ENCODE measurements at regions not wholly inside any gene's neighbourhood (a gene's known extent, or its start where the extent isn't known, plus 50 kb on each side); places are given as distances from the start of the nearest gene placed in this dataset.

DNA sequence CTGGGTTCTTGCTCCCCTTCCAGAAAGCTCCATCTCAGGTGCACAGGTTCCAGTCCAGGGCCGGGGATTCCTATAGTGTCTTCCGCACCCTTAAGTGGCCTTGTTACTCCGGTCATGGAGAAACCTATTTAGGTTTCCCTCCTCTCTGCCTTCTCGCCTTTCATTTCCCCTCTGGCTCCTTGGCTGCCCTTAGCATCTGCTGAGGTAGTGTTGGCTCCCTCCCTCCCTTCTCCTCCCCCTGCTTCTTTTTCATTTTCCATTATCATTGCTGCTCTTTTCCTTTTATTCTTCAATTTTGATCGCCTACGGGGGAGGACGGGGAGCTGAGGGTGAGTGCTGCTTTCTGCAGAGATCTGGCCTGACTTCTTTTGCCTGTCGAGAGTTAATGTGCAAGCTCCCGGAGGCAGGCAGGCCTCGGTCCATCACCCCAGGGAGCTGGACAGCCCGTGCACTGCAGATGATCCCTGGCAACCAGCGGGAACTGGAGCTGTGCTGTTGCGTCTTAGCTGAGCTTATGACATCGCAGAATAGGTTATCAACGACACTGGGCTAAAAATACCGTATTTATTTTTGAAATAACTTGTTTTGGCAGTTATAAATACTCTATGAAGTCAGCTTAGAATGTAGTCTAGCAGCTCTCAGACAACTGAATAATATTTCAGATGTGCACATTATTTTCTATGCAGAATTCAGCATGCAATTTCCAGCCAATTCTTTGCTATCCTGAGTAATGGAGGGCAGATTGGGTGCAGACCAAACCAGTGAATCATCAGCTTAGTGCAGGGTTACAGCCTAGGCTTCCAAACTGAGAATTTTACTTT is 141.9 kb downstream of the SLC4A3 start:
- no peak for DNase-seq (ENCODE audit: low read depth in 3 of 3)

DNA sequence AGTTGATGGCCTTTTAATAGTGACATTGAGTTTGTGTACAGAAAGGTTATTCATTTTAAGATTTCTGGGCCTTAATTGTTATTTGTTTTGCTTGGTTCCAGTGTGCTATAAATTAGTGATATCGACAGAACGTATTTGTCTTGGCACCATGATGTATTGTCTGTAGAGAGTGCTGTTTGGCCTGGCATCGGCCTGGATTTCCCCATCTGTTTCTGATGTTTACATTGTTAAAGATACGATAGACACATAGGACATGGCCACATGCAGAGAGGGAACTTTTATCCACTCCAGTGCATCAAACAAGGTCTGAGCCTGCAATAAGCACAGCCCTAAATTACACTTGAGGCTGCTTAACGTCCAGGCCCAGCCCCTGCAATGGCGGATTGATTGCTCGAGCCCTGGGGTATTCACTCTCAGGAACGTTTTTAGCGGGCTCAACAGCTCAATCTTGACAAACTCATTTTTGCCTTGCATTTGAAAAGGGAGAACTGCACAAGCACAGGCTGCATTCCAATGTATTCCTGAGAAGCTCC is 144.7 kb downstream of the SLC4A3 start:
- DNase-seq (ENCODE audit: low read depth in 3 of 3): no peak

DNA sequence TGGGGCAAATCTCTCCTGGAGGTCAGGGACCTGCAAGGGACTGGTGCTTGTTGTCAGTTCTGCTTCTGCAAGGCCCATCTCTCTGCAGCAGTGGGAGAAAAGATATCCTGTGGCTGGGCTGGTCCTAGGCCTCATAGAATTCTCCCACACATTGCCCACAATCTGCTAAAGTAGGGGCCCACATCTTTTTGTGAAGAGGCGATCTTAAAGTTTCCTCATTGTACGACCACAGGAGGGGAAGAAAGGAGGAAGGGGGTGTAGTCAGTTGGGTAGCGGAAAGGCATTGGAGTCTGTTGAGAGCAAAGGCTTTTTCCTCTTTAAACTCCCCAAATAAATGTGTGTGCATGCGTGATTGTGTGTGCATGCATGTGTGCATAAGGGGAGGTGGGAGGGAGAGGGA is 145.3 kb downstream of the SLC4A3 start:
- no peak for DNase-seq (ENCODE audit: low read depth in 3 of 3)

DNA sequence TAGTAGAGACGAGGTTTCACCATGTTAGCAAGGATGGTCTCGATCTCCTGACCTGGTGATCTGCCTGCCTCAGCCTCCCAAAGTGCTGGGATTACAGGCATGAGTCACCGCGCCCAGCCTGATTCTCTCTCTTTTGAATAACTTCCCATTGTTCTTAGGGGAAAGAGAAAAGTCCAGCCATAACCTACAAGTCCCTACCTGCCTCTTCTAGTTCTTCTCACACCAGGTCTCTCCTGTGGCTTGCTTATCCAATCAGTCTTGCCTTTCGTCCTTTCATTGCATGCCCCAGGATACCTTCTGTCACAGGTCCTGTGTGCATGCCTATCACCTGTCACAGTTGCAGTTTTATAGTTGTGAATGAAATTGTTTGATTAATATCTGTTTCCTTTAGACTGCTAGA is 148.1 kb downstream of the SLC4A3 start:
- no peak for DNase-seq (ENCODE audit: low read depth in 3 of 3)

DNA sequence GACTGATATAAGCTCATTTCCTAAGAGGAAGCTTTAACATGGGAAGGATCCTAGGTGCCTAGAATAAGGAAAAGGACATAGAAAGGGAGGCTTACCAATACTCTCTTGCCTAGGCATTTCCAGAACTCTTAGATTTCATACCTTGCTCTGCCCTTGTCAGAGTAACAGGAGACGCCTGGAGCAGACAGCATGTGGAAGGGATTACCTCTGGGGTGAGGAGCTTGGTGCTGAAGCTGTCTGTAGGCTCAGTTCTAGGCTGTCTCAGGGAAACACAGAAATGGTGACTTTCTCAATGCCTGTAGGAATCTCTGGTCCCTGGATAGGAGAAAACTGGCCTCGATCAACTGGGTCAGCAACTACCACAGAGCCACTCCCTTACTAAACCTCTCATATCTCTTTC is 150.0 kb downstream of the SLC4A3 start:
- DNase-seq (ENCODE audit: low read depth in 3 of 3): no peak

DNA sequence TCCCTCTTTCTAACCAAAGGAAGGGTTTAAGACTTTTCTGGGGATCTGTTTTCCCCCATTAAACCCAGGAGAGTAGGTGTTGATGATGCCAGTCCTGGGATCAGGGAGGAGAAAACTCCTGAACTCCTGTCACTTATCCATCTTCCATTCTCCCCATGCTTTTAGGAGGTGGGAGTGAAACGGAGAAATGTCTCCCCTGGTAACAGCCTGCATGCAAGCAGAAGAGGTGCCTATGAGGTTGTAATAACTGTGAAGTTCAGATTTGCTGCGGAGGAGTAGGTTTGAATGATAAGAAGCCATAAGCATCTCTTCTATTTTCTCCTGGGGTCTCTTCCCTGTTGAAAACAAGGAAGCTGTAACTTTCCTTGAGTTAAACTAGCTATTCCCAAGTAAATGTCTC is 150.8 kb downstream of the SLC4A3 start:
- no peak for DNase-seq (ENCODE audit: low read depth in 3 of 3)

DNA sequence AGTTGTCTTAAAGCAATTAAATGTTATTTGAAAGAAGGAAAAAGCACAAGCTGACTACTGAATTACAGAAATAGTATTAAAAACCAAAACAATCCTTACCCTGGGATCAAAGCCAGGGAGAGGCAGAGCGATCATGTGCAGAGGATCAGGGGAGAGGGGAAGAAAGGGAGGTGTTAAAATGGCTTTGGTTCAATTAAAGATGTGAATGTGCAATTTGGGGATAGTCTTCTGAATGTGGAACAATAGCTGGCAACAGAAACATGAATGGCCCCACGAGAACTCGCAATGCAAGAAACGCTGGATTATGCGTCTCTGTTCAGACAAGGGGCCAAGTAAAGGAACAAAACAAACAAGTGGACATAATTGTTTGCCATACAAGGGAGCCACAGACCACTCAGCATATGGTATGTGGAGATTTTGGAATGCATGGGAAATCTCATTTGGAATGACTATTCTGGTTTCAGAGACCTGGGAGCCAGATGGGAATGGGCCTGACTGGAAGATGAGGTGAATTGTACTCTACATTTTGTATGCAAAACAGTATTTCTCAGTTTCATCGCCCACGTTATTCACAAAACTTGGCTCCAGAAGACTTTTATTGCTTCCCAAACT is 155.4 kb downstream of the SLC4A3 start:
- no peak for DNase-seq (ENCODE audit: low read depth in 3 of 3)

DNA sequence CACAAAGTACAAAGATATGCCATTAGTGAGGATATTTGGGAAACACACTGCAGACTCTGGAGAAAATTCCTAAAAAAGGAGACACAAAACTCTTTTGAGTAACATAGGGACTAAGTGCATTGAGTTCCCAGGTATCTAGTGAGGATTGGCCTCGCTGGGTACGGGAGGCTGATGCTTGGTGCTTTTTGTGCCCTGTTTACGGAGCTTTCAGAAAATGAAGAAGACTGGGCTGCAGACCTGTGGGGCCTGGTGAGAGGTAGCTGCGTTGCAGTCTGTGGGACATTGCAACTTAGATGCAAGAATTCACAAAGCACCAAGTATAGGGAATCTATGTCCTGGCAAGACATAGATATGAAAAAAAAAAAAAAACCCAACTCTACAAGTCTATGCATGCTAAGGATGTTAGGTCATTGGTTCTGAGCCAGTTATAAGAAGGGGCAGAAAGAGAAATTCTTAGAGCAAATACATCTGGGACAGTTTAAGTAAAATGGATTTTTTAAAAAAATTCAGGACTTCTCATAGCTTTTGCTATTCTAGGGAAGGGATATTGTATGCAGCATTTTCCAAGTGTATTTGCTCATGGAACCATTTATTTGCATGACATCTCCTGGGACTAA is 156.0 kb downstream of the SLC4A3 start:
- DNase-seq (ENCODE audit: low read depth in 3 of 3): no peak

DNA sequence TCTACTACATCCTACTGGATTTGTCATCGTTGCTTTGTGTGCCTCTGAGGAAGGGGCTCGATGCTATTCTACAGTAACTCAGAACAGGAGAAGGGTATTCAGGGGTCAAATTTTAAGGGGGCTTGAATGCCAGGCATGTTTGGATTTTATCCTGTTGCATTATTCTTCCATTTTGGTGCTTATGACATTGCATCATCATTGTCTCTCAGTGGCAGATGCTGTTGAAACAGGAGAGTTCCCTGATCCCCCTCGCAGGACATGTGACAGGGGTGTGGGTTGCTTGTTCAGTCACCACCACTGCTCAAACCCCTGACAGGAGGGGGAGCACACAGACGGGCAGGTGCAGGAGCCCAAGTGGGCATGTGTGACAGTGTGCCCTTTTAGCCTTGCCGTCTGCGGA is 156.7 kb downstream of the SLC4A3 start:
- no peak for DNase-seq (ENCODE audit: low read depth in 3 of 3)

DNA sequence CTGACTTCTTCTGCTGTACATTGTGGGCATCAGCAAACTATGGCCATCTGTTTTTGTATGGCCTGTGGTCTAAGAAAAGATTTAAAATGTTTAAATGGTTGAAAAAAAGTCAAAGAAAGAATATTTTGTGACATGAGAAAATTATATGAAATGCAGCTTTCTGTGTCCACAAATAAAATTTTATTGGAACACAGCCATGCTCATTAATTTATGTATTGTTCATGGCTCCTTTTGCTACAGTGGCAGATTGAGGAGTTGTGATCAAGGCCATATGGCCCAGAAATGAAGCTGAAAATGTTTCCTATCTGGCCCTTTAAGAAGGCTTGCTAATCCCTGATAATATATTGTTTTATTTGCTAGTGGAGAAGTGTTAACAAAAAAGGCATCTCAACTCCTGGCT is 162.0 kb downstream of the SLC4A3 start:
- DNase-seq (ENCODE audit: low read depth in 3 of 3): no peak

DNA sequence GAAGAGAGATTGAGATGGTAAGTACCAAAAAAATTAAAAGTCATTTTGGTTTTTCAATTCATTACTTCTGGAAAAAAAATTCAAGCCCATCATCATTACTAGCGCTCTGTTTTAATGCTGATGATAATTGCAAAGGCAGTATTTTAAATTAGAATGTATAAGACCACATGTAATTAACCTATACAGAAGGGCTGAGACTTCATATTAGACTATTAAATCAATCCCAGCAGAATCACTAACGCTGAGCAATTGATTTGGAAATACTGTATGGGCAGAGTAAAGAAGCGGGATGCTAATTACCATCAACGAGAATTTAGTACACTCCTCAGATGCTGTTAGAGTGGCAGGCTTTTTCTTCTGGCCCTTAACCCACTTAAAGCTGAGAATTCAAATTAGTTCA is 165.0 kb downstream of the SLC4A3 start:
- DNase-seq (ENCODE audit: low read depth in 3 of 3): no peak

DNA sequence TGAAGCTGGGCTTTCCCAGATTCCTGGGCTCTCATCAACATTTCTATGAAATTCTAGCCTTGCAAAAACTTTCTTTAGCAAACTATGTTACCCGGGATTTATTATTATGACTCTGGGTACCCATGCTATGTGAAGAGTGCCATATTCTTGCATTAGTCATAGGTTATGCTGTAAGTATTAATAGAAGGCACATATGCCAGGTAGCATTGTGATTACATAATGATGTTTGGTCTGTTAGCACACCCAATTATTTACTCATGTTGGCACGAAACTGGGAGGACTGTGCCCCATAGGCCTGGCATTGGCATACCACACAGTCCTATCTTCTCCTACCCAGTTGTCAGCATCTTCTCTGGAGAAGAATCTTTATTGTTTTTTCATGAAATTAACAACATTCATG is 171.0 kb downstream of the SLC4A3 start:
- DNase-seq (ENCODE audit: low read depth in 3 of 3): no peak

DNA sequence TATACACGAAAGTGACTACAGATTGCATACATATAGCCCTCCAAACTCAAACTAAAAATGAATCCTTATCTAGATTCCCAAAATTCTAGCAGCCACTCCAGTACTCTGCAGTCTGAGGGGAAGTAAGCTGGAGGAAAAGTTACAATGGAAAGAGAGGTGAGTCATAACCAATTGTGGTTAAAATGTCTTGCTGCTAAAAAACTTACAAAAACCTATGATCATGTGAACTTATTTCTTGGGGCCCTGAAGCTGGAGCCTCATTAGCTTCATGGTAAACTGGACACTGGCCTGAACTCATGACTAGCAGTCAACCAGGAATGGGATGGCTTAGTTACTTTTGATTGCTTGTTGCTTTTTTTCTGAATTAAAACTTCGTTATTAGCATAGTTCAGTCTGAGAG is 175.9 kb downstream of the SLC4A3 start:
- no peak for DNase-seq (ENCODE audit: low read depth in 3 of 3)

DNA sequence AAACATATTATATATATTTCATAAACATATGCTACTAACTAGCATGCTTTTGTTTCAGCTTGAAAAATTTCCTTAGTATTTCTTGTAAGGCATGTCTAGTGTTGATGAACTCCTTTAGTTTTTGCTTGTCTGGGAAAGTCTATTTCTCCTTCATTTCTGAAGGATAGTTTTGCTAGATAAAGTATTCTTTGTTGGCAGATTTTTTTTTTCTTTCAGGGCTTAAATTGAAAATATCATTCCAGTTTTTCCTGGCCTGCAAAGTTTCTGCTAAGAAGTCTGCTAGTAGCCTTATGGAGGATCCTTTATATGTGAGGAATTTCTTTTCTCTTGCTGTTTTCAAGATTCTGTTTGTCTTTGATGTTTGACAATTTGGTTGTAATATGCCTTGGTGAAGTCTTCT is 183.5 kb downstream of the SLC4A3 start:
- no peak for DNase-seq (ENCODE audit: low read depth in 3 of 3)

DNA sequence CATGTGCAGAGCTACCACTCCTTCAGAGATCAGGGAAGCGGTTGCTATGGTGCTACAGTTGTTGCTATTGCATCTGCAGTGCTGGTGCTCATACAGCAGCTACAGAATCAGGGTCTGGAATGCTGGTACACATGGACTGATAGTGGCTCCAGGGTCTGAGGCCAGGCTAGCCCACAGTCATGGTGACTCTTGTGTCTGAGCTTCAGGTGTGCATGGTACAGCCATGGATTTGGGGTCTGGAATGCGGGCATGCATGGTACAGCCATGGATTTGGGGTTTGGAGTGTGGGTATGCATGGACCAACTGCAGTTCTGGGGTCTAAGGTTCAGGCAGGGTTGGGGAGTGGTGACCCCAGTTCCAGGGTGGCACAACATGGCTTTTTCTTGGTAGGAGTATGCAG is 185.2 kb downstream of the SLC4A3 start:
- no peak for DNase-seq (ENCODE audit: low read depth in 3 of 3)

DNA sequence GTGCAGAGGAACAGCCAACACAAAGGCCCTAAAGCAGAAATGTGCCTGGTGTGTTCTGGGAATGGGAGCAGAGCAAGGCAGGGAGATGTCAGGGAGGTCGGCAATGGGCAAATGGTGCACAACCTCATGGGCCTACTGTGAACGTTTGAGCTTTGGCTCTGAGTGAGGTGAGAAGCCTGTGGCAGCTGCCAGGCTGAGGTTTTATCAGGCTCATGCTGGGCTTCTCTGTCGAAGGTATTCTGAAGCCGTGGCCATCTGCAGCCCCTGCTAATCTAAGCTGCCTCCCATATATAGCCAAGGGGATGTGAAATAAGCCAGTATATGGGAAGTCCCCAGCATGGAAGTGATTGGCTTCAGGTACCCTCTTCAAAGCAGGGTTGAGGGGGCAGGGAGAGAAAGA is 193.3 kb downstream of the SLC4A3 start:
- no peak for DNase-seq (ENCODE audit: low read depth in 3 of 3)

DNA sequence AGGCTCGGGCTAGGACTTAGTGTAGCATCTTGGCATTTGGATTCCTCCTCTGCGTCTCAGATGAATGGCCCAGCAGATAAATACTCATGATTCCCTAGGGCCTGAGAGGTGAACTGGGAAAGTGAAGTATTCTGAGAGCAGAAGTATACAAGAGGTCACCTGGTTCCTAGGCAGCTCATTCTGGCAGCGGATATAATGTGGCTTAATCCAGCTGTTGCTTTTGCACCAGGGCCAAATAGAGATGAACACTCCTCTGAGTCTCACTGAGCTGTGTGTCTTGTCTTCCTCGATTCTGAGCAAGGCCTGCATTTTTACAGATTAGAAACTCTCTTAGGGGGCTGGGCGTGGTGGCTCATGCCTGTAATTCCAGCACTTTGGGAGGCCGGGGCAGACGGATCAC is 196.1 kb downstream of the SLC4A3 start:
- no peak for DNase-seq (ENCODE audit: low read depth in 3 of 3)

DNA sequence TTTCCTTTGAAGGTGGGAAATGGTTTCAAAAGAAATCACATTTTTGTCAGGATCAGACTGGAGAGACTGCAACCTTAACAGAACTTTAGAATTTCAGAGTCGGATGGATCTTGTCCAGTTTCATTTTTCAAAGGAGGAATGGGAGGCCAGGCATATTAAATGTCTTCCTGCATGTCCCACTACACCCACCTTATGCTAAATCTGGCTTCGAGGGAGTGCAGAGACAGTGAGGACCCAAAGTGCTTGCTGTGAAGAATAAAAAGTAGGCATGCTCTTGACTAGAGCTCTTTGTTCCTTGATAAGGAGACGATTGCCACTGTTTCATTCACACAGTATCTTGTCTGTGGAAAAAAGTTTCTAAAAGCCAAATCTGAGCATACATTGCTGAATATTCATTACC is 197.6 kb downstream of the SLC4A3 start:
- no peak for DNase-seq (ENCODE audit: low read depth in 3 of 3)

DNA sequence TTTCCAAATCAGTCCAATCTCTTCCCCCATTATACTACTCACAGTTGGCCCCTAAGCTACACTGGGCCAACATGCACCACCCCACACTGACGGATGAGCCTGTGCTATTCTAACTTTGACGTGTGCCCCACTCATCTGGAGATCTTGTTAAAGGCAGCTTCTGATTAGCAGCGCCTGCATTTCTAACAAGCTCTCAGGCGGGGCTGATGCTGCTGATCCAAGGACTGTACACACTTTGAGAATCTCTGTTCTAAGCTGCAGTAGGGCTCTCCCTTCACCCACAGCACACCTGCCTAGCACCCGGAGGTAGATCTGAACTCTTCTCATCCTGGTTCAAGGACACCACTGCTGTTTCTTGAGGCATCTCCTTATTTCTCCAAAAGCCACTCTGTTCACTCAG is 200.7 kb downstream of the SLC4A3 start:
- no peak for DNase-seq (ENCODE audit: low read depth in 3 of 3)

DNA sequence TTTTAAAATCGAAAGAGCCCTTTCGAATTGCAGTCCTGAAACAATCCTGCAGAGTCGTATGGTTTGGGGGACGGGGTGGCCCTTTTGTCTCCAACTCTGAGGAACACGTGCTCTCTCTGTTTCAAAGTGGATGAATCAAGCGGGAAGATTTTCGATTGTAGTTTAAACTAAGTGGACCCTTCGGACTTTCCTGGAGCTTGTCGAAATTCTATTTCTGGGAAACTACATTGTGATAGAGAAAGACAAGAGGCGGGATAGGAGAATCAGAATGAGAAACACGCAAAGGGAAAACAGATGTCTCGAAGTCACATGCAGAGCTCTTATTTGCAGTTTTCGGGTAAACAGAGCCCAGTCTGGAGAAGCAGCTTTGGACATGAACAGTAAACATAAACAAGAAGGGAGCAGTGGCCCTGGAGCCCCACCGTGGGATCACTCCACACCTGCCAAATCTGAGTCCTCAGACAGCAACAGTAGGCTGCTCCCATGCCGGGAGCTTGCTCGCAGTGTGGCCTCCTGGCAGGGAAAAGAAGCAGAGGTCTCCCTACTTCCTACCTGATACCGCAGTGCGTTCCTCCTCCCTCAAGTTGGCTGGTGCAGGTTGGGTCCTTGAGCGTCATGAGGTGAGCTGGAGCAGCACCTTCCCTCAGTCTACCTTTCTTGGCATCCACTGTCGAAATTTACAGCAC is 202.4 kb downstream of the SLC4A3 start:
- DNase-seq (ENCODE audit: low read depth in 3 of 3): no peak

DNA sequence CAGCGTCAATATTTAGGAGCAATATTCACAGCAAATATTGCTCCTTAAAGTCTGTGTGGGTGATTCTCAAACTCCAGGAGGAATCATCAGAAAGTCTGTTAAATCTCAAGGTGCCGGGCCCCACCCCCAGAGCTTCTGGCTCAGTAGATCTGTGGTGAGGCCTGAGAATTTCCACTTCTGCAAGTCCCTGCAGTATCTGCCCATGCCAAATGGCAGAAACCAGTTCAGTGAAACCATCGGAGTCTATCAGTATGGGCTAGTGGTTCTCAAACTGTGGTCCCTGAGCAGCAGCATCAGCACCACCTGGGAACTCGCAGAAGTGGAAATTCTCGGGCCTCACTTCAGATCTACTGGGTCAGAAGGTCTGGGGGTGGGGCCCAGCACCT is 202.9 kb downstream of the SLC4A3 start:
- no peak for DNase-seq (ENCODE audit: low read depth in 3 of 3)

DNA sequence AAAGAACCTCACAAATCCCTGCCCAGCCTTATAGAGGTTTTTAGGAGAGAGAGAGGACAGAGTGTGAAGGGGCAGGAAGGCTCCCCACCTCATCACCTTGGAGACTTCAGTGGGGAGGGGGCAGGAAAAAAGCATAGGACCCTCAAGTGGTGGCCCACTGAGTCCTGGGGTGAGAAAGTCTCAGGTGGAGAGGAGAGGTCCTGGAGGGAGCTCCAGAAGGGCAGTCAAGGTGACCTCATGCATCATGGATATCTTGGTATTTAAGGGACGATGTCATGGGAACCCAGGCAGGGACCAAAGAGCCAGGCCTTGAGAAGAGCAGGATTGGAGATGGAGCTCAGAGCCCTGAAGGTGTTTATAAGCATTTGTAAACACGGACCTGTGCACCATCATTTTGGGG is 204.5 kb downstream of the SLC4A3 start:
- no peak for DNase-seq (ENCODE audit: low read depth in 3 of 3)

DNA sequence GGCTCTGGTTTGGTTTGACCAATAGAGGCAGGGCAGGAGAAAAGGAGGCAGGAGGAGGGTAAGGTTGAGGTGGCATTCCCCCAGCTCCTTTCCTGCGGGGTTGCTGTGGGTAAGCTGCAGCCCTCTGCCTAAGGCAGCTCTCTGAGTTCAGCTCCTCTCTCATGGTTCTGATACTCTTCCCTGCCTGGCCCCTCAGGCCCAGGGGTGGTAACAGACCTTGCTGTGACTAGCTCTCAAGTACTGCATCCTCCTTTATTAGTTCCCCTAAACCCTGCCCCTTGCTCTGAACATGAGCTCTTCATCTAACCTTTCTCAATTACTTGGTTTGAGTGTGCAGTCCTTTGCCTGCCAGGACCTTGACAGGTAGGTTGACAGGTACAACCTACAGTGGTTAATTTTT is 205.5 kb downstream of the SLC4A3 start:
- no peak for DNase-seq (ENCODE audit: low read depth in 3 of 3)
